ENCODE measurements at regions not wholly inside any gene's neighbourhood (a gene's known extent, or its start where the extent isn't known, plus 50 kb on each side); places are given as distances from the start of the nearest gene placed in this dataset.
A peak's percentile ranks its signal among the peaks of the same experiment; 100 is the strongest.
"Not testable (repeated sequence)": the region's sequence is repeated elsewhere in the genome, so short reads cannot be mapped to it uniquely, and the experiment has no call there.

DNA sequence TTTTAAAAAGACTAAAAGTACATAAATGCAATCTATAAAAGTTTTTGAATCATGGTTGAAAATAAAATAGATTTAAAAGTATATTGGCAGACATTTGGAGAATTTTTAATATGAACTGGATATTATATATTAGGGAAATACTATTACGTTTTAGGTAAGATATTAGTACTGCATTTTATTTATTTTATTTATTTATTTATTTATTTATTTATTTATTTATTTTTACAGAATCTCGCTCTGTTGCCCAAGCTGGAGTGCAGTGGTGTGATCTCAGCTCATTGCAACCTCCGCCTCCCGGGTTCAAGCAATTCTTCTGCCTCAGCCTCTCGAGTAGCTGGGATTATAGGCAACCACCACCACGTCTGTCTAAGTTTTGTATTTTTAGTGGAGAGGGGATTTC lies 890.1 kb upstream of the MANEA start:
- not testable (repeated sequence) for DNase-seq

DNA sequence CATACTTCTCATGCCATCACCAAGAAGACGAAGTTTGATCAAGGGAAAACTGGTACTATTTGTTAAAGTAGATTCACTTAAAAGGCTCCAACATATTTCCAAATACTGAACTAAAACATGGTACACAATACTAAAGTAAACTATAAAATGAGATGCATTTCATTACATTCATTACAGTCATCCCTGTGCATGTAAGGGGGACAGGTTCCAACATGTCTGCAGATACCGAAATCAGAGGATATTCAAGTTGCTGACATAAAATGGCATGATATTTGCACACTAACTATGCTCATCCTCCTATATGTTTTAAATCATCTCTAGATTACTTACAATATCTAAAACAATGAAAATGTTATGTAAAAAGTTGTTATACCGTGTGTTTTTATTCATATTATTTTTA lies 893.9 kb upstream of the MANEA start:
- no peak for DNase-seq

DNA sequence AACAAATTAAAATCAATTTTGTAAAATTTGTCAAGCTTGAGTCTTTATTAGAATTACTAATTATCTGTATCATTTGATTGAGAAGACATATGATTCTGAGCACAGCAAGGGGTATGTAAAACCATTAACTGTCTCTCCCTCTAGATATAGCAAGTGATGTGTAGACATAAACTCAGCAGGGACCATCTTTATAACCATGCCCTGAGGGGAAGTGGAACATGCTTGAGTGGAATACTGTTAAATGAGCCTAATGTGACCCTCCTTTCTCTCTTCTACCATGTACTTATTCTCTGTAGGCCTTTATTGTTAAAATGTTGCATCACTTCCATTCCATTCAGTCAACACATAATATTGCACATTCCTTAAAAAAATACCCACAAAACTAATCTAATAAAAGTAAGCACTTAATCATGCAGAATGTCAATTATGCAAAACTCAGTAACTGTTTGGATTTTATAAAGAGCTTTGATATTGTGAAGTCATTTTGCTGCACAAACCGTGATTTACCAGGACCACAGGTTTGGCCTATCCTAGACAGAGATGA lies 896.6 kb upstream of the MANEA start:
- DNase-seq = no peak

DNA sequence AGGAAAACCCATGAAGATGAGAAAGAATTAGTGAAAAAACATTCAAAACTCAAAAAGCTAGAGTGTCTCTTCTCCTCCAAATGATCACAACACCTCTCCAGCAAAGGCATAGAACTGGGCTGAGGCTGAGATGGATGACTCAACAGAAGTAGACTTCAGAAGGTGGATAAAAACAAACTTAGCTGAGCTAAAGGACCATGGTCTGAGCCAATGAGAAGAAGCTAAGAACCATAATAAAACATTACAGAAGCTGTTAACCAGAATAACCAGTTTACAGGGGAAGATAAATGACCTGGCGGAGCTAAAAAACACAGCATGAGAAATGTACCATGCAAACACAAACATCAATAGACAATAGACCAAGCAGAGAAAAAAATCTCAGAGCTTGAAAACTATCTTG lies 904.1 kb upstream of the MANEA start:
- DNase-seq = no peak

DNA sequence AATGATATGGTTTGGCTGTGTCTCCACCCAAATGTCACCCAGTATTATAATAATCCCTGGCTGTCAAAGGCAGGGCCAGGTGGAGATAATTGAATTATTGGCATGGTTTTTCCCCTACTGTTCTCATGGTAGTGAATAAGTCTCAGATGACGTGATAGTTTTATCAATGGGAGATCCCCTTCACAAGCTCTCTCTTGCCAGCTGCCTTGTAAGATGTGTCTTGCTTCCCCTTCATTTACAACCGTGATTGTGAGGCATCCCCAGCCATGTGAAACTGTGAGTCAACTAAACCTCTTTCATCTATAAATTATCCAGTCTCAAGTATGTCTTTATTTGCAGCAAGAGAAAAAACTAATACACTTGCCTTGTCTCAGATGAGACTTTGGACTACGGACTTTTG lies 907.3 kb upstream of the MANEA start:
- no peak for DNase-seq

DNA sequence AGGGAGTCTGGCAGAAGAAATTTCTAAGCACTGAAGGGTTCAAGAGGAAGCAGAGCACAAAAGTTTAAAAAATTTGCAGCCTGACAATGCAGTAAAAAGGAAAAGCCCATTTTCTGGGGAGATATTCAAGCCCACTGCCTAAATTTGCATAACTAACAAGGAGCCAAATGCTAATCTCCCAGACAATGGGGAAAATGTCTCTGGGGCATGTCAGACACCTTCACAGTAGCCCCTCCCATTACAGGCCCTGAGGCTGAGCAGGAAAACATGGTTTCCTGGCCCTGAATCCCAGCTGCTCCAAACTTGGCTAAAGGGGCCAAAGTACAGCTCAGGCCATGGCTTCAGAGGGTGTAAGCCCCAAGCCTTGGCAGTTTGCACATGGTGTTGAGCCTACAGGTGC lies 908.5 kb upstream of the MANEA start:
- DNase-seq = no peak

DNA sequence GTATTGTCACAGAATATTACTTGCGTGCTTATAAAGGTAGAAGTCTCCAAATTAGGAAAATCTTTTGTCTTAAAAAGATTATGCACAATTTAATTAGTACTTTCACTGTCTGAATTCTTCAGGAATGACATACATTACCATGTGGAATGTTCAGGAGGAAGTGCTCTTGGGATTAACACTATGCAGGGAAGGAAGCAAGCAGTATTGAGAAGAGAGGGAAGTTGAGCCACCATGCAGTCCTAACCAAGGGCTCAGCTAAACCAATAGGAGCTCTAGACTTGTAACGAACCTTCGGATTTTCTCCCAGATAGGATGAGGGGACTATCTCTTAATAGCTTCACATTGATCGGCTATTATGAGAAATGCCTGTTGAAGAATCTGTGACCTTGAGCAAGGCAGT lies 918.4 kb upstream of the MANEA start:
- no peak for DNase-seq

DNA sequence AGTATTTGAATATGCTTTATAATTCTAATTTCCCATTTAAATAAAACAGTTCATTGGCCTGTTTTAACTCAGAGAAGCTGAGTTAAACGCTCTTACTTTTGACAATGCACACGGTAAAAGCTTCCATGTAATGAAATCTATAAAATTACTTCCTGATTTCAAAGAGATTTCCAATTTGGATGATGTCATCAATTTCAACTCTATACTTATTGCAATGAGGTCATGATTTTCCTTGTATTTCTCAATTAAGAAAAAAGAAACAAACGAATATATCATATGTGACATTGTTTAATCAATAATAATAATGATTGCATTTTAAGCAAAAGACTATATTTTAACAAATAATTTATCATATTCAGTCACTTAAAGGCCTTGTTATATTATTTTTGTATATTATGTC lies 926.1 kb upstream of the MANEA start:
- DNase-seq = no peak

DNA sequence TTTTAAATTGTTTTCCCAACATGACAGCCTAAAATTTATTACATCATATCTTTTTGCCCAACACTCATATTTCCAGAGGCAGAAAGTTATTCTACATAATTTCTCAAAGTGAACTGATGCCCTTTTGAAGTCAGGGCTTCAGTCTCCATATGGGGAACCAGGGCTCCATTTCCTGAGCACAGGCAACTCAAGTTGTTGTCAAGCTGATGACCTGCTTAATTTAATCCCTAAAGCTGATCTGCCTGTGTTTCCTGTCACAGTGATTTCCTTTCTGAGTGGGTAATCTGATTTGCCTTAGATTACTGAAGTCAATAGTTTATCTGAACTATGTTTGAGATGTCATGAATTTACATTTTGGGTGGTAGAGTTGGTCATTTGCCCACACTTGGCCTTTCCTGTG lies 932.1 kb upstream of the MANEA start:
- no peak for DNase-seq

DNA sequence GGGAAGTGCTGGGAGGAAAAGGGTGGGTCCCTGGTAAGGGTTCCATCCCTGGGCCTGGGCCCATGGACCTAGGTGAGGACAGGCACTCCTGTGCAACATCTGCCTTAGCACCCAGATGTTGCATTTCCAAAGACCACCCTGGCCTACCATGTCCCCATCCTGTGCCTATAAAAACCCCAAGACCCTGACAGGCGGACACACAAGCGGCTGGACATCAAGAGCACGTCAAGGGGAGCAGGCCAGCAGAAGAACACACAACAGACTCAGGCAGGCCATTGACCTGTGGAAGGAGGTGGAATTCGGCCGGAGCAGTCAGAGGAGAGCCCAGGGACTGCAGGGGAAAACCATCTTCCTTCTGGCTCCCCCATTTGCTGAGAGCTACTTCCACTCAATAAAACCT lies 937.8 kb upstream of the MANEA start:
- DNase-seq = no peak

DNA sequence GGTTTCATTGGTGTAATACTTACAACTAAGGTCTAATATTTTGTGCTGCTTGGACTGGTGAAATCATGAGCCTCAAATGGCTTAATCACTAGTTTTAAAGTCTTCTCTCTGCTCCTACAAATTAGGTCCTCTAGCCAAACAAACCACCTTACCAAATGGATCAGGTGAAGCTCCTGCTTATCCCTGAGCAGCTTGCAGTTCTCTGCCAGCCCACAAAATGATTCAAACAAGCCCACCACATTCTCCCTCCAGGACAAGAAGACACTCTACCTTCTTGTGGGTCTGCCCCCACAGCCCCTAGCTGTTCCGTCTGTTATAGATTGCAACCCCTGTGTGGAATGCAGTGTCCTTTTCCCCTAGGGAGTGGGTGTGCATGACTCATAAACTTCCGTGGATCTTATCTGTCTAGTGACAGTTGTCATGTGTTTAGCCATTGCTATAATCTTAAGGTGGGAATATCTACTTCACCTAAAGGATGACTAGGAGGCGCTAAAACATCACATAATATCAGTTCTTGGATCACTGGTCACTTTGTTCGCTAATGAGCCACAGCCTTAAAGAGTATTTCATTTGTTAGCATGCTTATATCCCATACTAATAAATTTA lies 940.5 kb upstream of the MANEA start:
- no peak for DNase-seq

DNA sequence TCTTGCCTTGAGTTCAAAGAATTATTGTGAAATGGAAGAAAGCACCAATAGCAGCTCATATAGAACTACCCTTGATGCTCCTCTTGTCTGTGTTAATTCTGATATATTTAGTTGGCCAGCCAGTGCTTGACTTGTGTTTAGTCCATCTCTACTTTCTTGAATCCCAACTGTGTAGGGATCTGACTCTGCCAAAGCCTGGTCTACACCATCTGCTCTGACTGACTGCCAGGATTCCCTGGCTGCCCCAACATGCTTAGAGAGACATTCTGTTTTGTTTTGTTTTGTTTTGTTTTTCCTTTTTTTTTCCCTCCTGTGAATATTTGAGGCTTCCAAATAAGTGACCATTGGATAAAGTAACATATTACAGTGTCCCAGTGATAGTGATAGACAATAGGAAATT lies 953.7 kb upstream of the MANEA start:
- no peak for DNase-seq

DNA sequence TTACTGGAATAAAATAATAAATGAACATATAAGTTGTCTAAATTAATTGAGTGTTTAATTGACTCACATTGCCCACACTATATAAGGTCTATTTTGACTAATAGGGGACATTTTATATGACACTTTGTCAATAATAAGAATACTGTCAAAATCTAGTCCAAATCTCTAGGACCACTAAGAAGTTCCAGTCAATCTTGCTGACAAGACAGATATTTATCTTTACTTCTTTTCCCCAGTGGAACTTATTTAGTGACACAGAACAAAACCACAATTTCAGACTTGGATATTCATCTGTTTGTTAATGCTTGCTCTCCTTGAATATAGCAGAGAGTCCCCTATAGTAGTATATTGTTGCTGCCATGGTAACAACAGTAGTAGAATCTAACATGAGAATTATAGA lies 954.6 kb upstream of the MANEA start:
- DNase-seq = no peak

DNA sequence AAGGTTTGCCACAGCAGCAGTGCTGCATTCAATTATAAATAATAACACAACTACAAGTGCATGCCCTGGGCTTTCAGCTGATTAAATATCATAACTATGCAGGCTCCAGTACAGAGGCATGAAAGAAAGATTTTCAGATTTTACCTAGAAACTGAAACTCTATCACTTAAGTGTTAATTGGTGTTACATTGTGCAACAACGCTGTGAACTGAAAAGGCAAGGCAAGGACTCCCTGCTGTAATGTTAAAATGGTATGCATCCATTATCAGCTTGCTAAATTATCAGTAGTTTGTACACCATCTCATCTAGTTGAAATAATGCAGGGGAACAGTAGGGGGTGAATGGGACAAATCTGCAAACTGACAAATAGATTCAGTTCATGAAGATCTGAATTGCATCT lies 976.7 kb upstream of the MANEA start:
- no peak for DNase-seq

DNA sequence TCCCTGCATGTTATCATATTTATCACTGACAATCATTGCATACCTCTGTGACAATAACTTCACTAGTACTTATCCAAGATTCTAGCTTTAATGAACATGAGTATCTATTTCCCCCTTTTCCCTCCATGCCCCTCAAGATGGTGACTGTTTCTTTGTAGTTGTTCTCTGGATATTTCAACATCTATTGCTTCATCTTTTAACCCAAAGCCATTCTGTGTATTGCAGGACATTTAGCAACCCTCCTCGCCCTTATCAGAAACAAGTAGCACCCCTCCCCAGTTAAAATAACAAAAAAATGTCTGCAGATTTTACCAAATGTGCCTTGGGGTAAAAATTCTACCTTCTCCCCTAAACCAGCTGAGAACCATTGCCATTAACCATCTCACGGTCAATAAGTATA lies 979.8 kb upstream of the MANEA start:
- no peak for DNase-seq

DNA sequence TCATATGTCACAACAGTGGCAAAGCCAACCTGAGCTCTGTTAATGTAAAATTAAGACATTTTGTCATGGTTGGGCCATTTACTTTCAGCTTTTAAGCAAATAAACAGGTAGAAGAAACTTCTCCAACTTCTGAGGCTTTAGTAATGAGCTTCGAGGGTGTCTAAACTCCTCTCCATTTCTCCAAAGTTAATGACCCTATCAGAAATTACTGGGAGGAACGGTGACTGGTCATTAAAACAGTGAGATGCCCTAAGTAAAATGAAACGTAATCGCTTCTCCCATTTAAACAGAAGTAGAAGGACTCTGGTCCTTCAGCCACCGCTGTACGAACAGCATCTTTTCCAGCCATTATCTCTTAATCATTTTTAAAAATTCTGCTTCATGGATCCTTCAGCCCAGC lies 986.9 kb upstream of the MANEA start:
- no peak for DNase-seq

DNA sequence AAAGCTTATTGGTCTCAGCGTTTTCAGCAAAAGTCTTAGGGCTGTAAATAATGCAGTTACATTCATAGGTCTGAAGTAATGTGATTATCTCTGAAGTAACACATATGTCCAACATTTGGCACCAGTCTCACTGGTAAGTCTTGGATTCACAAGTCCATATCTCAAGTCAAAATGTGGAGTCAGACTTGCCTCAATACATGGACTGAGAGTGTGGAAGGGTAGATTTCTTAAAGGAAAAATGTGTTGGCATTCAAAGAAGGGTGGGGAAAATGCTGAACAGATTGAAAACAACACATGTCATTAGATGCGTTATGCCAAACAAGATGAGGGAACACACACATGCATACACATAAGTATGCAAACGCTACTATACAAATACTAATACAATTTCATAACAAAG lies 989.0 kb upstream of the MANEA start:
- no peak for DNase-seq

DNA sequence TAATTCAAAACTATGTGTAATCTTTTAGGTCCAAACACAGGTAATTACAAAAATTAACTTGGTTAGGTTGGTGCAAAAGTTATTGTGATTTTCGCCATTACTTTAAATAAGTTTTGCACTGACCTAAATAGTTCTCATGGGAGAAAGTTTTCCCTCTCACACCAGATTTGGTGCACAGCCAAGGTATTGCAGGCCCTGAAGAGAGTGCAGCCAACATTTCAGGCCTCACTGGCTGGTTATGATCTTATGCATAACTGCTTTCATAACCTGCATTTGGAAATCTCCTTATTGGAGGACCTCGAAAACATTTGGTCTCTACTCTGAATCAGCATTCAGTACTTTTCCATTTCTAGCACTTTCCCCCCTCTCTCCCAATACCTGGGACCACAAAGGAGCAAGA lies 993.1 kb upstream of the MANEA start:
- DNase-seq = no peak

DNA sequence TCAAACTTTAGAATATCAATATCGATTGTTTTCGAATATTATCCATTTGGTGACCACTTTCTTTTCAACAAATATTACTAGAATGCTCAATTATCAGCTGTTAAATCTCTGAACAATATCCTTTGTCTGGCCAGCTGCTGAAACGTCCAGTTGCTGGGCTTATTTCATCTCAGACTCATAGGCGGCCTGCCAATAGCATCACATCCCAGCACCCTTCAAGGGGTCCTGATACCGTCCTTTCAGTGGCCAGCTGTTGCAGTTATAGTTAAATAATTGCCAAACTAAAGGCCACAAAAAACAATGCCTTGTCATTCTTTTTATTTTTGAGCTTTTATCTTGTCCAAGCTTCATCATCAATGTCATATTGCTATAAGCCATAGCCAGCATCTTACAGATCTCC lies 1006.8 kb upstream of the MANEA start:
- DNase-seq = no peak

DNA sequence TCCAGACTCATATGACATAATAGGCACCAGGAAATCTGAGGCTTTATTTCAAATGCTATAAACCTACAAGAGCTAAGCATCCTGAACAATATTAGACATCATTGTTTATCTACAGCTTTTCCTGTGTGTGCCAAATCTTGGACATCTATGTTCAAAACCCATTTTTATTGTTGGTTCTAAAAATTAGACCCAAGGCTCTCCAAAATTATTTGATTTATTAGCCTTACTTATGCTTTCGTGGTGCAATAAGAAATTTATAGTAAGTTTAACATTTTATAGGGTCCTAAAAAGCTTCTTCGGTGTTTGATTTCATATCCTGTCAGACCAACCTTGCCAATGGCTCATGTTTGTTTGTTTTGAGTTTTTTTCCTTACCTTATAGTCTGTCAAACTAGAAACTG lies 1014.5 kb upstream of the MANEA start:
- no peak for DNase-seq

DNA sequence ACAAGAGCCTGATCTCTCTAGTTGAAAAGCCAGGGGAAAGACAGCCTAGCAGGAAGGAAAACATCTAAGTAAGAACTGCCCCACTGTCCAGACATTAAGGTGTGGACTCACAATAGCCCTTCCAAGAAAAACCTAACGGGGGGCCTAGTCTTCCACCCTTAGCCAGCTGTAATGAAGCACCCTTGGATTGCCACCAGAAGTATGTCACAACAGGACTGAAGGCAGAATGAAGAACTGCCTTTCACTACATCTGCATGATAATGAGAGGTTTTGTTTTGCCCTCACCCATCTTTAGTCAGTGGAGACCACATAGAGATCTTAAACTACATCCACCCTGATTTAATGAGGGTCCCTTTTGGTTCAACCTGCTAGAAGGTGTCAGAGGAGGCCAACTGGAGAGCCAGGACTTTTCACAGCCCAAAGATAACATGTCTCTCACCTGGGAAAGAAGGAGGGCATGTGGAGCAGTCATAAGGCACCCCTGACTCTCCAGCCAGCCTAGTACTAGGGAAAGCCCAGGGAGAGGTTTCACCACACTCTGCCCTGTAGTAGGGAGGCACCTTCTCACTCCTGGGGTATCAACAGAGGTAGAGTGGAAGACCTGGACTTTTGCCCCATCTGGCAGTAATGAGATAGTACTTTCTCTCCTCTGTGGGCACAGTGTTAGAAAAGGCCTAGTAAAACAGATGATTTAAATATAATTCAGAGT lies 1017.4 kb upstream of the MANEA start:
- no peak for DNase-seq

DNA sequence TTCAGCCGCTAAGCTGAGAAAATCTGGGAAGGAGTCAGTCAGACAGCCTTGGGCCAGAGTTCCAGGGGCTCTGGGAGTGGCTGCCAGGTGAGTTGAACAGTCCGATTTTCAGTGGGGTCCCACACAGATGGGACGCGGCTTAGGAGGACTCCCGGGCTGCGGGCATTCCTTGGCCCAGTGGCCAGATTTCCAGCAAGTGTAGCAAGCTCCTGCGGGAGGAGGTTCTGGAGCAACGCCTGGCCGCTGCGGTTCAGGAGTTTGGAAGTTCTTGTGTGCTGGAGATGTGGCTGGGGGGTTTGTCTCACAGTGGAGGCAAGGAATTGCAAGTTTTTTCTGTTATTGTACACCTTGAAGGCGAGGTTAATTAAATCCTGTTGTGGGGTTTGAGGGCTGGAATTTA lies 1020.1 kb upstream of the MANEA start:
- DNase-seq = not testable (repeated sequence)

DNA sequence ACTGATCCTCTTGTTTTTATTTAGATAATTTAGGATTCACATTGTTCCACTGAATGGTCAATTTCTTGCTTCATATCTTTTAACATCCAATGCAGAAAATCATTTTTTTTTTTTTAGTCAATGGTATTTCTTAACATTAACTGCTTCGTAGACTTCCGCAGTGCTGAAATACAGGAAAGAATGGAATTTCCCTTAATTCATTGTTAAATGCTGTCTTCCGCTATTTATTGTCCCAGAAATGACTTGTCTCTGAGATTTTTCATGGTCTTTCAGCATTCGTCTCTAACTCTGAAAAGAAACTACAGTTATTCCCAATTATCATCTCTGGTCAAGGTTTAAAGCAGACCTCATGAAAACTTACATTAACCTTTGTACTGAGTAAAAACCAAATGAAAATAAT lies 1029.1 kb upstream of the MANEA start:
- DNase-seq = peak; percentile 13 to 27 (median 20)

DNA sequence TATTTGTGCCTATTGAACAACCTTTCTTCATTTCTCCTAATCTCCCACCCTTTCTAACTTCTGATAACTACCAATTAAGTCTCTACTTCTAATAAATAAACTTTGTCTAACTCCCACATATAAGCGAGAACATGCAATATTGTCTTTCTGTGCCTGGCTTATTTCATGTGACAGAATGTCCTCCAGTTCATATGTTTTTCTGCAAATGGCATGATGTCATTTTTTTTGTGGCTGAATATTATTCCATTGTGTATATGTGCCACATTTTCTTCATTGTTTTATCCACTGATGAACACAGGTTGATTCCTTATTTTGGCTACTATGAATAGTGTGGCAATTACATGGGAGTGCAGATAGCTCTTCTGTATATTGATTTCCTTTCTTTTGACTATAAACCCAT lies 1041.5 kb upstream of the MANEA start:
- DNase-seq = no peak

DNA sequence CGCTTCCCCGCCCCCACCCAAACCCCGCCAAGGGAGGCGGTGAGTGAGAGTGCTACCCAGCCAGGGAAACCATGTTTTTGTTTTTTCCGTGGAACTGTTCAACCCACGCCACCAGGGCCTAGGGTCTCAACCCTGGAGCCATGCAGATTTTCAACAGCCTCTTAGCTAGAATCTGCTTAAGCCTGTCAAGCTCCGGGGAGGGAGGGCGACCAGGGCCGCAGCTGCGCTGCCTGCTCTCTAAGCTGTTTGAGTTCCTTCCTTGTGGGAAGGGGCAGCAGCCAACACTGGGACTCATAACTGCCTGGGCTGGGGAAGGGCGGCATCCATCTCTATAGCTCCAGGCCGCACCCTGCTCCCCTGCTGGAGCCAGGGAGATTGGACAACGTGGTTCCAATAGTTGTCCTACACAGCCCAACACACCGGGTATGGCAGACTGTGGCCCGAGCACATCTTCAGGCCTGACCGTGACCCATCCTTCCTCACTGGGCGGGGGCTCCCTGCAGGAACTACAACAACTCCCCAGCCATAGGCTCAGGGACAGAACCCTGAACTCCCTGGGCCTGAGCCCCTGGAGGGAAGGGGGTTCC lies 1065.7 kb upstream of the MANEA start:
- no peak for DNase-seq
